ENCODE measurements at regions not wholly inside any gene's neighbourhood (a gene's known extent, or its start where the extent isn't known, plus 50 kb on each side); places are given as distances from the start of the nearest gene placed in this dataset.
A peak's percentile ranks its signal among the peaks of the same experiment; 100 is the strongest.

GRCh38 chr13:34357435-34358232 lies 539.7 kb downstream of the RFC3 start:
- peak; percentile 85 for ATAC-seq

GRCh38 chr13:34358811-34359513 lies 541.0 kb downstream of the RFC3 start:
- peak; percentile 63 for ATAC-seq
- TF ChIP-seq OSR1 (CRISPR knock-in tag; IDR thresholded peaks at IDR 0.05) (no peak), TCF4 (CRISPR knock-in tag; IDR thresholded peaks at IDR 0.05; ENCODE audit: borderline replicate concordance) (no peak), ARNTL (CRISPR knock-in tag; IDR thresholded peaks at IDR 0.05; ENCODE audit: borderline replicate concordance, low read depth) (no peak), PPARA (CRISPR knock-in tag; IDR thresholded peaks at IDR 0.05; ENCODE audit: borderline replicate concordance) (no peak), TOX (CRISPR knock-in tag; IDR thresholded peaks at IDR 0.05; ENCODE audit: borderline replicate concordance) (no peak), GLIS3 (CRISPR knock-in tag; IDR thresholded peaks at IDR 0.05) (no peak), ZNF8 (CRISPR knock-in tag; IDR thresholded peaks at IDR 0.05) (no peak), ESRRG (CRISPR knock-in tag; IDR thresholded peaks at IDR 0.05) (no peak), CSDC2 (CRISPR knock-in tag; IDR thresholded peaks at IDR 0.05) (no peak), CREB5 (CRISPR knock-in tag; IDR thresholded peaks at IDR 0.05; ENCODE audit: low read depth) (no peak), RARB (CRISPR knock-in tag; IDR thresholded peaks at IDR 0.05) (no peak), TSHZ2 (CRISPR knock-in tag; IDR thresholded peaks at IDR 0.05) (no peak), ZNF70 (CRISPR knock-in tag; IDR thresholded peaks at IDR 0.05) (no peak), ZFP3 (CRISPR knock-in tag; IDR thresholded peaks at IDR 0.05) (no peak), BACH2 (CRISPR knock-in tag; IDR thresholded peaks at IDR 0.05; ENCODE audit: borderline replicate concordance) (no peak), ISL1 (CRISPR knock-in tag; IDR thresholded peaks at IDR 0.05) (no peak)

More at GRCh38 chr13:34357435-34358232, 539.7 kb downstream of the RFC3 start:
- no peak for TF ChIP-seq OSR1 (CRISPR knock-in tag; IDR thresholded peaks at IDR 0.05)
- TF ChIP-seq CSDC2 (CRISPR knock-in tag; IDR thresholded peaks at IDR 0.05): no peak
- TF ChIP-seq CREB5 (CRISPR knock-in tag; IDR thresholded peaks at IDR 0.05; ENCODE audit: low read depth): no peak
- TF ChIP-seq ZFP3 (CRISPR knock-in tag; IDR thresholded peaks at IDR 0.05): no peak
- TF ChIP-seq ARNTL (CRISPR knock-in tag; IDR thresholded peaks at IDR 0.05; ENCODE audit: borderline replicate concordance, low read depth): no peak
- TF ChIP-seq BACH2 (CRISPR knock-in tag; IDR thresholded peaks at IDR 0.05; ENCODE audit: borderline replicate concordance): no peak
- no peak for TF ChIP-seq PATZ1 (CRISPR knock-in tag; IDR thresholded peaks at IDR 0.05; ENCODE audit: borderline replicate concordance)
- TF ChIP-seq TSHZ2 (CRISPR knock-in tag; IDR thresholded peaks at IDR 0.05): no peak
- no peak for TF ChIP-seq RARB (CRISPR knock-in tag; IDR thresholded peaks at IDR 0.05)
- no peak for TF ChIP-seq TCF4 (CRISPR knock-in tag; IDR thresholded peaks at IDR 0.05; ENCODE audit: borderline replicate concordance)
- no peak for TF ChIP-seq GLIS3 (CRISPR knock-in tag; IDR thresholded peaks at IDR 0.05)
- no peak for TF ChIP-seq TOX (CRISPR knock-in tag; IDR thresholded peaks at IDR 0.05; ENCODE audit: borderline replicate concordance)
- TF ChIP-seq ZNF8 (CRISPR knock-in tag; IDR thresholded peaks at IDR 0.05): no peak

All from SK-N-SH treated with all-trans-retinoic acid at 6 μM for 48 hours (cell line).